ENCODE measurements at regions not wholly inside any gene's neighbourhood (a gene's known extent, or its start where the extent isn't known, plus 50 kb on each side); places are given as distances from the start of the nearest gene placed in this dataset.

DNA sequence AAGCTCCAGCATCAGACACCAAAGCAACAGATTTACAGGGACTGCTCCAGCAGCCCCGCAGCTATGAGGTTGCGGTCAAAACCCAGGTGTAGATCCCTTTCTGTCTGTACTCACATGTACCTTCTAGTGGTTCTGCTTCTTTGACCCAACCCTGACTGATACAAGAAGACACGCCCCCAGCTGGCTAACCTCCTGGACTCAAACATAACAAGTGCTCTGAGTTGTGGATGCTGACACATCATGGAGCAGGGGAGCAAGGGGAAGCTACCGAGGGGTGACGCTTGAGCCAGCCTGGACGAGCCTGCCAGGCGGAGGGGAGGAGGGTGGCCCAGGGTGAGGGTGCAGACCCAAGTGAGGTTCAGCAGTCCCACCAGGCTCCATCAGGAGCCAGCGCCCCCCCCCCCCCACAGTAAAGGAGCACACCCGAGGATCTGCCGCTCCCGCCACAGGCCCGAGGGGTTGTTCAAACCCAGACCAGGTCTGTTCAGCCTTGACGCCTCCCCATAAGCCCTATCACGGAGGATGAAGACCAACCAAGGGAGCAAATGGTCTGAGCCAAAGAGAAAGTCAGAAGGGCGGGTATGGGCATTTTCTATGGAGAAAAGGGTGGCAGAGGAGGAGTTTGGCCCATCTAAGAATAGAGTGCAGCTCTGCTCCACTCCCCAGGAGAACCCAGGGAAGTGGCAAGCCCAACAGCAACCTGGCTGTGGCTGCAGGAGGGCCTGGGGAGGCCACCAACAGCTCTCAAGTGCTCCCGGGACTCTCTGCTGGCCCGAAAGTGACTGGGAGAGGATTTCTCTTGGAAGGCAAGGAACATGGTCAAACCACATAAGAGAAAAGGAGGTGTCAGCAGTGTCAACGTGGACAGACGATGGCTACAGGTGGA is 229.4 kb downstream of the BCL11B start:
- Histone ChIP-seq H3K27ac (ENCODE audit: low read length) (no peak overlapping the region), H3K27me3 (ENCODE audit: control insufficient read depth, insufficient read depth) (no peaks in the 10 kb centered on the region), H3K4me1 (ENCODE audit: control insufficient read depth, insufficient read depth, low read length) (no peaks in the 10 kb centered on the region), H3K9me3 (ENCODE audit: control insufficient read depth, low read length) (no peaks in the 10 kb centered on the region), H3K4me3 (ENCODE audit: low read length) (no peak overlapping the region)
- intact Hi-C loops (cut with DNase I) = no loop called here
- ATAC-seq (peak in 1 of 2 donors; percentile 16), DNase-seq (no peak)
- WGBS = 85% methylated on average over 19 of the region's 19 CpGs

DNA sequence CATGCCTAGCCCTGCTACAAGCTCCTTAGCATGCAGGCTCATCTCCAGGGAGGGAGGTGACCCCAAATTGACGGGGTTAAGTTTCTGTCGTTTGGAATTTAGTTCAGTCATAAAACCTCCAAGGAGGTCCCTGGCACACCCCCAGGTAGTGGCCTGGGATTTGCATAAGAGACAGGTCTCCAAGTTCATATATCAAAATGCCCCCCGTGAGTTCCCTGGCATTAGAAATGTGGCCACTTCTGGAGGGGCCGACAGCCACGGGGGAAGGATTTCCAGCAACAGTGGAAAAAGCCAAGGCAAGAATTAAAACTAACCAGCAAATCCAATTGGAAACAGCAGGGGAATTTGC is 228.8 kb downstream of the BCL11B start:
- H3K9me3 ChIP-seq (ENCODE audit: control insufficient read depth, low read length) = no peaks in the 10 kb centered on the region
- no peaks in the 10 kb centered on the region for H3K27me3 ChIP-seq (ENCODE audit: control insufficient read depth, insufficient read depth)
- intact Hi-C loops (cut with DNase I) = no loop called here
- H3K4me3 ChIP-seq (ENCODE audit: low read length) = no peak overlapping the region
- H3K27ac ChIP-seq (ENCODE audit: low read length) = no peak overlapping the region
- DNase-seq = no peak
- WGBS = 58% methylated on average over 5 of the region's 5 CpGs
- no peak for ATAC-seq
- H3K4me1 ChIP-seq (ENCODE audit: control insufficient read depth, insufficient read depth, low read length) = no peaks in the 10 kb centered on the region

DNA sequence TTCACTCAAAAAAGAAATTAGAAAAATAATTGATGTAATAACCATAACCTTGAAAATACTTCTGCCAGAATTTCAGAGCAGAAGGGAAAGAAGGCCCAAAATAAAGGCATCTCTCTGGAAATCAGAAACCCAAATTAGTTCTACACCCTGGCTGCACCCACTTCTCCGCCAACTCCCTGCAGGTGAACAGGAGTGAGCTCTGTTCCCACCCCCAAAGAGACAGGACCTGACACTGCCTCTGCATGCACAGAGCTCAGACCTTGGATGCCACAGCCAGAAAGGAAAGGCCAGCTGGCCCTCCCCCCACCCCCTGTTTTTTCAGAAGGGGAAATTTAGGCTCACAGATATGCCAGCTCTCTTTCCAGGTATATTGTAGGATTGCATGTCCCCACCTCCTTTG is 228.2 kb downstream of the BCL11B start:
- WGBS = 82% methylated on average over 1 of the region's 1 CpG
- Histone ChIP-seq H3K27me3 (ENCODE audit: control insufficient read depth, insufficient read depth) (no peaks in the 10 kb centered on the region), H3K4me1 (ENCODE audit: control insufficient read depth, insufficient read depth, low read length) (no peaks in the 10 kb centered on the region), H3K4me3 (ENCODE audit: low read length) (no peak overlapping the region), H3K27ac (ENCODE audit: low read length) (no peak overlapping the region), H3K9me3 (ENCODE audit: control insufficient read depth, low read length) (no peaks in the 10 kb centered on the region)
- intact Hi-C loops (cut with DNase I) = no loop called here
- no peak for ATAC-seq
- DNase-seq = no peak

DNA sequence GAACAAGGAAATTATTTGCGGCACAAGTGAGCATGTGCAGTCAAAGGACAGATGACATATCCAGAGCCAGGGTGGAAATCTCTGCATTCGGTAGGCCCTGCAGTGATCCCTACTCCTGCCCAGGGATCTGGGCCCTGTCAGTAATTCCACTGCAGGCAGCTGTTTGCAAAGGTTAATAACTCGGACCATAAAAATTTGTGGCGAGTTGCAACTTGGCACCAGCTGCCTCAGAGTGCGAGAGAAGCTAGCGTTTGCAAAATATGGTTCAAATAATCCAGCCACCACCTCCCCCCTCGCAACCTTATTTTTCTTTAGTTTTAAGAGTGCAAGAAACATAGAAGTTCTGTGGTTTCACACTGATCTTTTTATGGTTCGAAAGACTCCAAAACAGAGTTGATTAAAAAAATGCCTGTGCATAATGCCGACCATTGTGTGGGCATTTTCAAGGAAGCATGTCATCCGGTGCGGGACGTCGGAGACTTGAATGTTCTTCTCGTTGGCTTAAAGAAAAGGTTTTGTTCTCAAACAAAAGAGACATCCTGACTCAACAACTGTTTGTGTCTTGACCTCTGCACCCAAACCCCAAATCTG is 224.5 kb downstream of the BCL11B start:
- WGBS = 78% methylated on average over 14 of the region's 14 CpGs
- Histone ChIP-seq H3K27ac (ENCODE audit: low read length) (no peak overlapping the region), H3K4me1 (ENCODE audit: control insufficient read depth, insufficient read depth, low read length) (no peaks in the 10 kb centered on the region), H3K9me3 (ENCODE audit: control insufficient read depth, low read length) (no peaks in the 10 kb centered on the region), H3K4me3 (ENCODE audit: low read length) (no peak overlapping the region), H3K27me3 (ENCODE audit: control insufficient read depth, insufficient read depth) (no peaks in the 10 kb centered on the region)
- DNase-seq (no peak), ATAC-seq (no peak)
- intact Hi-C loops (cut with DNase I) = no loop called here

DNA sequence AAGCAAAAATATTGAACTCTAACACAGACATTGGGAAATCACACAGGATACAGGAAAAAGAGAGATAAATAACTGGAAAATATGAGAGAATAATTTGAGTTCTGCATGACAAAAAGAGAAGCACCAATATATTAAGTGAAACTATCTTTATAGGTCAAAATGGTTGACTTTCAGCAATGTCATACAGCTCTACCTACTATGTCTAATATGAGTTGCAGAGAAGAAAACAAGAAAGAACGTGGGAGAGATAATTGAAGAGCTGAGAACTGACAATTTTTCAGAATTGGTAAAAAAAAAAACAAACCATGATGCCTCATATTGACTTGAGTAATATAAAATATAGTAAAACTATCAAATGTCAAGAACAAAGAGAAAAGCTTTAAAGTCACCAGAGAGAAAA is 221.7 kb downstream of the BCL11B start:
- H3K27me3 ChIP-seq (ENCODE audit: control insufficient read depth, insufficient read depth) = no peaks in the 10 kb centered on the region
- H3K4me3 ChIP-seq (ENCODE audit: low read length) = no peak overlapping the region
- H3K4me1 ChIP-seq (ENCODE audit: control insufficient read depth, insufficient read depth, low read length) = no peaks in the 10 kb centered on the region
- H3K9me3 ChIP-seq (ENCODE audit: control insufficient read depth, low read length) = no peaks in the 10 kb centered on the region
- WGBS = 60% methylated on average over 1 of the region's 1 CpG
- DNase-seq (no peak), ATAC-seq (no peak)
- intact Hi-C loops (cut with DNase I) = no loop called here
- no peak overlapping the region for H3K27ac ChIP-seq (ENCODE audit: low read length)

DNA sequence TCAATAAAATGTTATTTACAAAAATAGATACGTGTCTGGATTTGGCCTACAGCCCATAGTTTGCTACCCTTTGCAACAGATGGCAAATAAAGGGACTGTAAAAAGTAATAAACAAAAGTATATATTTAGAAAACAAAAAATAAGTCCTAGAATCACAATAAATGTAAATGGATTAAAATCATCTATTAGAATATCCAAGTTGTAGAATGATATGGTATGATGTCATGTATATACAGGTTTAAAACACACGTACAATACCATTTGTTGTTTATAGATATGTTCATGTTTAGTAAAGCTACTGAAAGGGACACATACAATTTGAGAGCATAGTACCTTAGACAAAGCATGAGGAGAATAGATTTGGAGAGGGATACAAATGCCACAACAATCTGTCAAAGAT is 219.5 kb downstream of the BCL11B start:
- Histone ChIP-seq H3K4me3 (ENCODE audit: low read length) (no peak overlapping the region), H3K27ac (ENCODE audit: low read length) (no peak overlapping the region), H3K27me3 (ENCODE audit: control insufficient read depth, insufficient read depth) (no peaks in the 10 kb centered on the region), H3K4me1 (ENCODE audit: control insufficient read depth, insufficient read depth, low read length) (no peaks in the 10 kb centered on the region), H3K9me3 (ENCODE audit: control insufficient read depth, low read length) (no peaks in the 10 kb centered on the region)
- ATAC-seq (no peak), DNase-seq (no peak)
- intact Hi-C loops (cut with DNase I) = no loop called here
- 85% methylated on average over 2 of the region's 2 CpGs for WGBS

DNA sequence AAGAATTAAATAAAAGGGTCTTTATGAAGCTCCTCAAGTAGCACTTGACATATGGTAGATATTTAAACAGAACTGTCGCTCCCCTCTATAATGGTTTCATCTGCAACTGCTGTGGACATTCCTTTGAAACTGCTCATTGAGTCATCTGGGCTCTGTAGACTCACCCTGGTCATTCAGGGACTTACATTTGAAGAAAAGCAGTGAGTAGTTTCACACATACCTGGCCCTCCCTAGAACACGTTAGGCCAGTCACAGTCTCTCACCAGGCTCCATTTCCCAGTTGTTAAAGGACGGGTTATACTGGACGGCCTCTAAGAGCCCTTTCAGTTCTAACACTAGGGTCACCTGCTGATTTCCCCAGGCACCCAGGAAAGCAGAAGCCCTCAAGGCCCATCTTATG is 217.0 kb downstream of the BCL11B start:
- Histone ChIP-seq H3K27ac (ENCODE audit: low read length) (no peak overlapping the region), H3K4me3 (ENCODE audit: low read length) (no peak overlapping the region), H3K27me3 (ENCODE audit: control insufficient read depth, insufficient read depth) (no peaks in the 10 kb centered on the region), H3K4me1 (ENCODE audit: control insufficient read depth, insufficient read depth, low read length) (no peaks in the 10 kb centered on the region), H3K9me3 (ENCODE audit: control insufficient read depth, low read length) (no peaks in the 10 kb centered on the region)
- intact Hi-C loops (cut with DNase I) = no loop called here
- DNase-seq (no peak), ATAC-seq (no peak)
- WGBS = 50% methylated on average over 4 of the region's 4 CpGs

DNA sequence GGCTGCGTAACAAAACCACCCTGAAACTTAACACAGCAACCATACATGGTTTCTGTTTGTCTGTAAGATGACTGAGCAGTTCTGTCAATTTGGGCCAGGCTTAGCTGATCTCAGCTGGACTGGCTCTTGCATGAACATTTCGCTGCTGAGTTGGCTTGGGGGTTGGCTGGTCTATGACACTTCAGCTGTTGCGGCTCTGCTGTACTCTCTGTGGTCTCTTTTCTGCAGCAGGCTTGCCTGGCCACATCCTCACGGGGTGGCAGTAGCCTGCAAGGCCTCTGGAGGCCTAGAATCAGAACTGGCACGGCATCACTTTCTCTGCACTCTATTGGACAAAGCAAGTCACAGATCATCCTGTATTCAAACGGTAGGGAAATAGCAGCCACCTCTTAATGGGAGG is 216.2 kb downstream of the BCL11B start:
- no peaks in the 10 kb centered on the region for H3K9me3 ChIP-seq (ENCODE audit: control insufficient read depth, low read length)
- DNase-seq = no peak
- intact Hi-C loops (cut with DNase I) = no loop called here
- no peak overlapping the region for H3K27ac ChIP-seq (ENCODE audit: low read length)
- no peak for ATAC-seq
- WGBS = 75% methylated on average over 6 of the region's 6 CpGs
- no peak overlapping the region for H3K4me3 ChIP-seq (ENCODE audit: low read length)
- no peaks in the 10 kb centered on the region for H3K4me1 ChIP-seq (ENCODE audit: control insufficient read depth, insufficient read depth, low read length)
- H3K27me3 ChIP-seq (ENCODE audit: control insufficient read depth, insufficient read depth) = no peaks in the 10 kb centered on the region

DNA sequence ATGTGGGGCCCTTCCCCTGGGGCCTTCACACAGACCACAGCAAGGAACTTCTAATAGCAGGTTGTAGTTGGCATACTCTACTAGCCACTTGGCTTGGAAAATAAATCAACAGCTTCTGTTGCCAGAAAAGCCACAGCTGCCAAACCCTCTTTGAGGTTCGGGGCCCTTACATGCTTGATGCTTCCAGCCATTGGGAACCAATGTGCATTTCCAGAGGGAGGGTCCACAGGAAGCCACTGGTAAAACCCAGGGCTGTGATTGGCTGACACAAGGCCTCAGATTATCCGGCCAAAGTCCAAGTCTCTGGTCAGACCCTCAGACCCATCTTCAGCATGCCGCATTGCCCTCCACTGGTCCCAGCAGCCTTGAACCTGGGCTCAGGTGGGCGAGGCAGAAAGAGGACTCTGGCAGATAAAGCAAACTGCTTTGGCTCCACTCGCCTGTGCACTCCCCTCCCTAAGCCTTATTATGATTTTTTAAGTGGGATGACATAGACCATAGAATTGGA is 214.4 kb downstream of the BCL11B start:
- H3K27ac ChIP-seq (ENCODE audit: low read length) = no peak overlapping the region
- DNase-seq (no peak), ATAC-seq (no peak)
- no peaks in the 10 kb centered on the region for H3K27me3 ChIP-seq (ENCODE audit: control insufficient read depth, insufficient read depth)
- 81% methylated on average over 5 of the region's 5 CpGs for WGBS
- H3K4me3 ChIP-seq (ENCODE audit: low read length) = no peak overlapping the region
- no peaks in the 10 kb centered on the region for H3K4me1 ChIP-seq (ENCODE audit: control insufficient read depth, insufficient read depth, low read length)
- H3K9me3 ChIP-seq (ENCODE audit: control insufficient read depth, low read length) = no peaks in the 10 kb centered on the region
- intact Hi-C loops (cut with DNase I) = no loop called here

DNA sequence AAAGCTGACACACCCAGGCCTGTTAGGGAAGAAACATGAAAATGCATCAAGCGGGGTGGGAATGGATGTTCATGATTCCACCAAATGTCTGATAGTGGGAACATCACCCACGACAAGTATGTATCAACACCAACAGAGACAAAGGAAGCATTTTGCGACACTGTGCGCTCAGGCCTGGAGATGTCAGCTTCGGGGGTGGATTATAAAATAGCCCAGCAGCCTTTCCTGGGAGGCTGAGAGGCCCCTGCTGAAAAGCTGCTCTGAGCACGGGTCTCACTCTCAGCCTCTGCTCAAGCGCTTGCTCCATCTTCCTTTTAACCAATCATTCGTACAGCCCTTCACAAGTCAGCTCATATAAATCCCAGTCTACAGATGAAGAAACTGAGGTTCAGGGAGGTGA is 213.5 kb downstream of the BCL11B start:
- 91% methylated on average over 8 of the region's 8 CpGs for WGBS
- Histone ChIP-seq H3K27me3 (ENCODE audit: control insufficient read depth, insufficient read depth) (no peaks in the 10 kb centered on the region), H3K4me1 (ENCODE audit: control insufficient read depth, insufficient read depth, low read length) (no peaks in the 10 kb centered on the region), H3K27ac (ENCODE audit: low read length) (no peak overlapping the region), H3K9me3 (ENCODE audit: control insufficient read depth, low read length) (no peaks in the 10 kb centered on the region), H3K4me3 (ENCODE audit: low read length) (no peak overlapping the region)
- DNase-seq (no peak), ATAC-seq (no peak)
- intact Hi-C loops (cut with DNase I) = no loop called here

DNA sequence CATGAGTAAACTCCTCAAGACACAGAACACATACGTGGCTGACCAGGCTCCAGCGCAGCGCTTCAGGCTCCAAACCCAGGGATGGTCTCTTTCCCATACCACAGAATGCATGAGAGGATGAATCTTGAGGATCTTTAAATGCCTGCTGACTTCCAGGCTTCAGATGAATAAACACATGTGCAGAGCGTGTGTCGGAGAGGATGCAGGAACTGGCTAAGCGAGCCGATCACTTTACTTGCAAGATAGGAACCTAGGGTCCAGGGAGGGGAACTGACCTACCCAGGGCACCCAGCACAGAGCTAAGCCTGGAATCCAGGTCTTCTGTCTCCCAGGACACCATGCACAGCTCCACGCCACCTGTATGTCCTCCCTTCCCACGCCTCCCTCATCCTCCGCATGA is 209.8 kb downstream of the BCL11B start:
- H3K27me3 ChIP-seq (ENCODE audit: control insufficient read depth, insufficient read depth) = no peaks in the 10 kb centered on the region
- ATAC-seq (no peak), DNase-seq (no peak)
- no peaks in the 10 kb centered on the region for H3K4me1 ChIP-seq (ENCODE audit: control insufficient read depth, insufficient read depth, low read length)
- H3K27ac ChIP-seq (ENCODE audit: low read length) = no peak overlapping the region
- intact Hi-C loops (cut with DNase I) = no loop called here
- no peaks in the 10 kb centered on the region for H3K9me3 ChIP-seq (ENCODE audit: control insufficient read depth, low read length)
- 70% methylated on average over 10 of the region's 10 CpGs for WGBS
- H3K4me3 ChIP-seq (ENCODE audit: low read length) = no peak overlapping the region
